Nephron progenitor cell (in vitro differentiated cells): ENCODE measurements at regions not wholly inside any gene's neighbourhood (a gene's known extent, or its start where the extent isn't known, plus 50 kb on each side); places are given as distances from the start of the nearest gene placed in this dataset.
"Not testable (repeated sequence)": the region's sequence is repeated elsewhere in the genome, so short reads cannot be mapped to it uniquely, and the experiment has no call there.

Source experiments
- DNase-seq: peaks from one replicate; pipeline ENCODE4 v3.0.0; 2021
- H3K27ac Mint-ChIP-seq: 2 replicates; pipeline ENCODE4 v1.8.0; 2021; ENCODE audit warnings: mild to moderate bottlenecking, moderate library complexity, mixed read lengths
- H3K27me3 Mint-ChIP-seq: 2 replicates; pipeline ENCODE4 v1.8.0; 2021; ENCODE audit warnings: mild to moderate bottlenecking, low read depth, mixed read lengths; ENCODE audit not compliant: poor library complexity
- H3K36me3 Mint-ChIP-seq: 2 replicates; pipeline ENCODE4 v1.8.0; 2021; ENCODE audit warnings: low read depth, mixed read lengths
- H3K4me1 Mint-ChIP-seq: 2 replicates; pipeline ENCODE4 v1.8.0; 2021; ENCODE audit warnings: mixed read lengths
- H3K4me3 Mint-ChIP-seq: 2 replicates; pipeline ENCODE4 v1.8.0; 2021; ENCODE audit warnings: mild to moderate bottlenecking, moderate library complexity, mixed read lengths
- H3K9me3 Mint-ChIP-seq: 2 replicates; pipeline ENCODE4 v1.8.0; 2021; ENCODE audit warnings: mild to moderate bottlenecking, moderate library complexity, mixed read lengths

DNA sequence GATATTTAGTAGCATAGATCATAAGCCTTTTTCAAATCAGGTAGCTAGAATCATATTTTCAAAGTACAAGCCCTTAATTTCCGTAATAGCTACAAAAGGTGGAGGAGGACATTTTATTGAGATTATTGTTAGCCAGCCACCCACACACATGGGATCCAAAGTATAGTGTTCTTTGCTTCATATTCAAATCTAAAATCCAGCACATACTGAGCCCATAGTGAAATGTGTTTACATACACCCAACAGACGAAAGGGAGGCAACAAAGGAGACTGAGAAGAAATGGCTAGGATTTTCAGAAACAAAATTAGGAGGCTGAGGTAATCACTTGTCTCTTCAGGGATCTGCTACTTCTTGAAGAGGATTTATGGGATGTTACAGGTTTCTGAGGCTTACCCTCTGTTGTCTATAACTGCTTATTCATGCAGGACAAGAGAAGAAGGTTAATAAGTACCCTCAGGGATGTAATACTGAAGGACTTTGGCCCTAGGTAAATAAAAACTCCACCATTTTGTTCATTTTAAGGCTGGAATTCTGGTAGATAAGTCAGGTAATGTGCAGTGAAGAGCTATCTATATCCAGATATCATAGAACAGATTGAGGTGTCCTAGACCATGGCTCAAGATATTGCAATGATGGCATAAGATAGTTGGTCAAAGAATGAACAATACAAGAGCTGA lies 182.1 kb downstream of the SPDYE17 start:
- H3K9me3 Mint-ChIP-seq, H3K27ac Mint-ChIP-seq, H3K4me1 Mint-ChIP-seq, H3K4me3 Mint-ChIP-seq, DNase-seq, H3K27me3 Mint-ChIP-seq, H3K36me3 Mint-ChIP-seq: not testable (repeated sequence)

- Mint-ChIP-seq H3K9me3 (peaks cover 32% of the 10 kb centered on the region), H3K36me3 (peaks cover 15% of the 10 kb centered on the region)
- not testable (repeated sequence) for H3K4me1 Mint-ChIP-seq, H3K27ac Mint-ChIP-seq, H3K4me3 Mint-ChIP-seq, H3K27me3 Mint-ChIP-seq, DNase-seq
These were observed 192.3 kb downstream of the SPDYE17 start for GRCh38 chr7:76839879-76840278.

DNA sequence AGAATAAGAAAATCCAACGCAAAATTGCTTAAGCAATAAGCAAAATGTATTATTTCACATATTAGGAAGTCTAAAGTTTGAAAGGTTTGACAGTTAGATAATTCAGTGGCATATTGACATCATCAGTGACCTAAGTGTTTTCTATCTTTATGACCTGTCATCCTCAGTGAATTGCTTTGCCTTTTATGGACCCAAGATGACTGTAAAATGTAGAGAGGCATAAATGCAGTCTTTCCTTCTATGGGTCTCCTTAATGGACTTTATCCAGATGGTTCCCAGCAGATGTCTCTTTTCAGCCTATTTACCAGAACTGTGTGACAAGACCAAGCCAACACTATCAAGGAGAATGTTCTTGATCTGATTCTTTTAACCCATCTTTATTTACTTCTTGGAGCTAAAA lies 192.9 kb downstream of the SPDYE17 start:
- H3K27ac Mint-ChIP-seq, H3K4me1 Mint-ChIP-seq, DNase-seq, H3K4me3 Mint-ChIP-seq, H3K27me3 Mint-ChIP-seq: not testable (repeated sequence)
- H3K36me3 Mint-ChIP-seq: peaks cover 15% of the 10 kb centered on the region
- H3K9me3 Mint-ChIP-seq: peaks cover 32% of the 10 kb centered on the region

- peaks cover 15% of the 10 kb centered on the region for H3K36me3 Mint-ChIP-seq
- DNase-seq, H3K27me3 Mint-ChIP-seq, H3K27ac Mint-ChIP-seq, H3K4me1 Mint-ChIP-seq, H3K4me3 Mint-ChIP-seq: not testable (repeated sequence)
- peaks cover 32% of the 10 kb centered on the region for H3K9me3 Mint-ChIP-seq
These were observed 193.8 kb downstream of the SPDYE17 start for GRCh38 chr7:76838357-76838756.

GRCh38 chr7:76829233-76829632 lies 202.2 kb upstream of the POMZP3 start:
- not testable (repeated sequence) for H3K36me3 Mint-ChIP-seq, H3K27me3 Mint-ChIP-seq, H3K27ac Mint-ChIP-seq, H3K4me1 Mint-ChIP-seq, H3K4me3 Mint-ChIP-seq, DNase-seq
- H3K9me3 Mint-ChIP-seq: peaks cover 13% of the 10 kb centered on the region

GRCh38 chr7:76826181-76826580 lies 199.1 kb upstream of the POMZP3 start:
- H3K4me1 Mint-ChIP-seq, H3K27ac Mint-ChIP-seq, H3K36me3 Mint-ChIP-seq, H3K4me3 Mint-ChIP-seq, DNase-seq, H3K27me3 Mint-ChIP-seq: not testable (repeated sequence)
- peaks cover 13% of the 10 kb centered on the region for H3K9me3 Mint-ChIP-seq

DNA sequence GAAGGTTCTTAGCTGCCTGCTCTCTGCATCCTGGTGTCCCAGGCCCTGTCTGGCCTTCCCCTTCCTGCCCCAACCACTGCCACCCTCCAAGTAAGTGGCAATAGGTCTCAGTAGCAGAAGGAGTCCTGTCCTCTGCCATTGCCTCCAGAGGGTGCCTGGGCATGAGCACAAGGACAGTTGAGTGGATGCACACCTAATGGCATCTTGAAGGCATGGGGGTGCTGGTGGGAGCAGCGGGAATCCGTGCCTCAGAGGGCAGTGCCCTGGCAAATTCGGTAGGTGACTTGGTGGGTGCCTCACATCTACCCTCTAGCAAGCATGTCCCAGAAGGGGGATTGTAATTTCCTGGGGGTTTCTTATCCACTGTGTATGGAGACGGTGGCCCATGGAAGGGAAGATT lies 182.8 kb upstream of the POMZP3 start:
- H3K9me3 Mint-ChIP-seq, H3K36me3 Mint-ChIP-seq, H3K27me3 Mint-ChIP-seq, H3K4me1 Mint-ChIP-seq, H3K27ac Mint-ChIP-seq, H3K4me3 Mint-ChIP-seq, DNase-seq: not testable (repeated sequence)

GRCh38 chr7:76807588-76808100 lies 180.6 kb upstream of the POMZP3 start:
- not testable (repeated sequence) for H3K4me3 Mint-ChIP-seq, H3K27ac Mint-ChIP-seq, H3K27me3 Mint-ChIP-seq, DNase-seq, H3K4me1 Mint-ChIP-seq, H3K9me3 Mint-ChIP-seq, H3K36me3 Mint-ChIP-seq

- H3K9me3 Mint-ChIP-seq, H3K27ac Mint-ChIP-seq: not testable (repeated sequence)
These were observed 179.4 kb upstream of the POMZP3 start for GRCh38 chr7:76806460-76806859.

DNA sequence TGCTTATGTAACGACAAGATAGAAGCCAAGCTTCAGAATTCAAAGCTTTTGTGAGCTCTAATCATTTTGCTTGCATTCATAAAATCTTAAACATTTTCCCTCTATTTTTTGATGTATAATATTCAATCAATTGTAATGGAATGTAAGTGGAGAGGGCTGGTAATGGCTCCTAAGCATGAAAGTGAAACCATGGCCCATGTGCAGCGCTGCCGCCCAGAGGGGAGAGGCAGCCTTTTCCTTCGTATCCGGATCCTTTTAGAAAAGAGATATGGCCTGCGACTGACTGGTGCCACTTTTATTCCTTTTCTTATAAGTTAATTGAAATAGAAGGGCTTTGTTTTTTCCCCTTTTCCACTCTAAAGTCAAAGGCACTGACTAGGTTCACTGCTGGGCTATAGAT lies 178.9 kb upstream of the POMZP3 start:
- not testable (repeated sequence) for H3K36me3 Mint-ChIP-seq, H3K9me3 Mint-ChIP-seq, H3K4me1 Mint-ChIP-seq, H3K27me3 Mint-ChIP-seq, H3K4me3 Mint-ChIP-seq, H3K27ac Mint-ChIP-seq, DNase-seq

More at GRCh38 chr7:76806460-76806859, 179.4 kb upstream of the POMZP3 start:
- H3K4me1 Mint-ChIP-seq, H3K27me3 Mint-ChIP-seq, H3K4me3 Mint-ChIP-seq, DNase-seq, H3K36me3 Mint-ChIP-seq: not testable (repeated sequence)

- not testable (repeated sequence) for H3K4me1 Mint-ChIP-seq, H3K27me3 Mint-ChIP-seq, H3K9me3 Mint-ChIP-seq, H3K27ac Mint-ChIP-seq, H3K36me3 Mint-ChIP-seq, DNase-seq, H3K4me3 Mint-ChIP-seq
These were observed 178.2 kb upstream of the POMZP3 start for GRCh38 chr7:76805262-76805661.

DNA sequence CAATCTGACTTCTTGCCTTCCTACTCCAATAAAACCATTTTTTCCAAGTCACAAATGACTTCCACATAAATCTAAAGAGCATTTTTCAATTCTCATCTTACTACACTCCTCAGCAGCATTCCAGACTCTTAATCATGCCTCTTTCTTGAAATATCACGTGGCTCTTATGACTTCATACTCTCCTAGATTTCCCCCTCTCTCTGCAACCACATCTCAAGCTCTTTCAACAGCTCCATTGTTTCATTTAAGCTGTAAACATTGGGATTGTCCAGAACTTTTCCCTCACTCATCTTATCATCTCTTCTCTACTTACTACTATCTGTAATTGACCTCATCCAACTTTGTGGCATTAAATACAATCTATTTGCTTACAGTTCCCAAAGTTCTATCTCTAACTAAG lies 170.6 kb upstream of the POMZP3 start:
- DNase-seq, H3K36me3 Mint-ChIP-seq, H3K4me3 Mint-ChIP-seq, H3K4me1 Mint-ChIP-seq, H3K9me3 Mint-ChIP-seq, H3K27ac Mint-ChIP-seq, H3K27me3 Mint-ChIP-seq: not testable (repeated sequence)

GRCh38 chr7:76780693-76781092 lies 153.6 kb upstream of the POMZP3 start:
- H3K27me3 Mint-ChIP-seq, H3K4me1 Mint-ChIP-seq, H3K9me3 Mint-ChIP-seq, H3K27ac Mint-ChIP-seq, H3K4me3 Mint-ChIP-seq, H3K36me3 Mint-ChIP-seq, DNase-seq: not testable (repeated sequence)

GRCh38 chr7:76774279-76774678 lies 147.2 kb upstream of the POMZP3 start:
- DNase-seq, H3K27ac Mint-ChIP-seq, H3K4me3 Mint-ChIP-seq: not testable (repeated sequence)

GRCh38 chr7:76771980-76772379 lies 144.9 kb upstream of the POMZP3 start:
- not testable (repeated sequence) for DNase-seq, H3K4me1 Mint-ChIP-seq, H3K4me3 Mint-ChIP-seq, H3K27ac Mint-ChIP-seq, H3K27me3 Mint-ChIP-seq
- Mint-ChIP-seq H3K36me3 (peaks cover 21% of the 10 kb centered on the region), H3K9me3 (peaks cover 26% of the 10 kb centered on the region)

More at GRCh38 chr7:76774279-76774678, 147.2 kb upstream of the POMZP3 start:
- peaks cover 12% of the 10 kb centered on the region for H3K9me3 Mint-ChIP-seq
- not testable (repeated sequence) for H3K27me3 Mint-ChIP-seq, H3K36me3 Mint-ChIP-seq, H3K4me1 Mint-ChIP-seq
